GM12865 (cell line): ENCODE measurements at regions not wholly inside any gene's neighbourhood (a gene's known extent, or its start where the extent isn't known, plus 50 kb on each side); places are given as distances from the start of the nearest gene placed in this dataset.
"Not testable (repeated sequence)": the region's sequence is repeated elsewhere in the genome, so short reads cannot be mapped to it uniquely, and the experiment has no call there.

ENCODE experiments used
- DNase-seq: peaks from one replicate; pipeline ENCODE4 v3.0.0; 2010; ENCODE audit warnings: low read depth
- H3K4me3 ChIP-seq: 2 replicates; pipeline ENCODE4 v1.5.1; 2011; ENCODE audit warnings: mild to moderate bottlenecking, low read depth, low read length, control low read depth
- TF ChIP-seq, protein P1 (sequence below): IDR thresholded peaks from 2 replicates; pipeline ENCODE4 v1.5.1; 2011; ENCODE audit warnings: low read length, control low read depth, low read depth, inconsistent platforms; ENCODE audit not compliant: insufficient read depth; ENCODE audit errors: missing control alignments

DNA sequence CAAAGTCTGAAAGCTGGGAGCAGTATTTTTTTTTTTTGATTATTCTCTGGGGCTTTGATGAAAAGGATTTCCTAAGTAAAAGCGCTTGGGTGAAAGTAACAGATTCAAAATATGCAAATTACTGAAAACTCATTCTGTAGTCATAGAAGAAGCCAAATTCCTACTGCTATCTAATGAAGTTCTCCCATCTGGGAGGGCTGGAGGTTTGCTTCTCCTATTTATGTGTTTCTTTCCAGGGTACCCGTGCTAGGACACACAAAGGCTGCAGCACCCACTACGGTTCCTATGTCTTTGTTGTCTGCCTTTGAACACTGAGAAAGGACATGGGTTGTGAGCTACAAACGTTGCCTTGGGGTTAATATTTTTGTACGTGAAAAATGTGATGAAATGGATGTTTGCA, 324.7 kb upstream of the KAZN start:
- no peak for DNase-seq
- TF ChIP-seq, protein P1, sequence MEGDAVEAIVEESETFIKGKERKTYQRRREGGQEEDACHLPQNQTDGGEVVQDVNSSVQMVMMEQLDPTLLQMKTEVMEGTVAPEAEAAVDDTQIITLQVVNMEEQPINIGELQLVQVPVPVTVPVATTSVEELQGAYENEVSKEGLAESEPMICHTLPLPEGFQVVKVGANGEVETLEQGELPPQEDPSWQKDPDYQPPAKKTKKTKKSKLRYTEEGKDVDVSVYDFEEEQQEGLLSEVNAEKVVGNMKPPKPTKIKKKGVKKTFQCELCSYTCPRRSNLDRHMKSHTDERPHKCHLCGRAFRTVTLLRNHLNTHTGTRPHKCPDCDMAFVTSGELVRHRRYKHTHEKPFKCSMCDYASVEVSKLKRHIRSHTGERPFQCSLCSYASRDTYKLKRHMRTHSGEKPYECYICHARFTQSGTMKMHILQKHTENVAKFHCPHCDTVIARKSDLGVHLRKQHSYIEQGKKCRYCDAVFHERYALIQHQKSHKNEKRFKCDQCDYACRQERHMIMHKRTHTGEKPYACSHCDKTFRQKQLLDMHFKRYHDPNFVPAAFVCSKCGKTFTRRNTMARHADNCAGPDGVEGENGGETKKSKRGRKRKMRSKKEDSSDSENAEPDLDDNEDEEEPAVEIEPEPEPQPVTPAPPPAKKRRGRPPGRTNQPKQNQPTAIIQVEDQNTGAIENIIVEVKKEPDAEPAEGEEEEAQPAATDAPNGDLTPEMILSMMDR = no peak
- H3K4me3 ChIP-seq = no peak overlapping the region

DNA sequence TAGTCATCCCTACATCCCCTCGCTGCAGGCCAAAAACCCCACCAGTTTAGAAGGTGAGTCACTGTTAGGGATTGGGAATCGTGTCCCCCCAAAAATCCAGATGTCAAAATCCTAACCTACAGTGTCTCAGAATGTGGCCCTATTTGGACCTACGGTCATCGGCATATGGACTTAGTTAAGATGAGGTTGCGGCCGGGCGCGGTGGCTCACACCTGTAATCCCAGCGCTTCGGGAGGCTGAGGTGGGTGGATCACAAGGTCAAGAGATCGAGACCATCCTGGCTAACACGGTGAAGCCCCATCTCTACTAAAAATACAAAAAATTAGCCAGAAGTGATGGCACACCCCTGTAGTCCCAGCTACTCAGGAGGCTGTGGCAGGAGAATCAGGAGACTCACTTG, 318.6 kb upstream of the KAZN start:
- not testable (repeated sequence) for DNase-seq, H3K4me3 ChIP-seq

DNA sequence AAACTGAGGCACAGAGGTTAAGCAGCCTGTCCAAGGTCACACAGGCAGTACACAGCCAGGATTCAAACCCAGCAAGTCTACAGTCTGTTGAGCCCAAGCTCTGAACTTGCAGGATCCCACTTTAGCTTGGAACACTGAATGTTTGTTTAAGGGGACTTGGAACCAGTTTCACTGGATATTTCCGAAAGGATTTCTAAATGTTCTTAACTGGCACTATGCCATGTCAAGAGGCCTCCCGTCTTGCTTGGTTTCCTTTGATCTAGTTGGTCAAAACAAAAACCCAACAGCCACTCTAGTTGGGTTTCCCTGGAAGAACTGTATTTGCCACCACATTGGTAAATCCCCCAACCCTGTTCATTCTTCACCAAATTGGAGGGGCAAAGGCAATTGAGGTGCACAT, 317.6 kb upstream of the KAZN start:
- TF ChIP-seq, protein P1 = no peak
- no peak overlapping the region for H3K4me3 ChIP-seq
- no peak for DNase-seq

DNA sequence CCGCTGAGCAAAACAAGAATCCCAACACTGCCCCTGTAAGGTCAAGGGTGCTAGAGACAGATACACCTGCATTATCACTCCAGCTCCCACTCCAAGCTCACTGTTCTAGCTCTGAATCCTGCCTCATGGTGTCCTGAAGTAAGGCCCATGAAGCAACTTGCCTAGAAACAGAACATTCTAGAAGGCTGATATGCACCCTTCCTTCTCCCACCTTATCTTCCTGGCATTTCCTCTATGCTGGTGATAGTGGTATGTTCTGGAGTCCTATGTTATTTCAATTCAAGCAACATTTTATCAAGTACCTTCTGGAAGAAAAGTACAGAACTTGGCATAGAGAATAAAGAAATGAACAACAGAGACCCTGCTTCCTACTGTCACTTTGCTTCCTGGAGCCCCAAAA, 317.1 kb upstream of the KAZN start:
- TF ChIP-seq, protein P1 = no peak
- DNase-seq = no peak
- H3K4me3 ChIP-seq = no peak overlapping the region

DNA sequence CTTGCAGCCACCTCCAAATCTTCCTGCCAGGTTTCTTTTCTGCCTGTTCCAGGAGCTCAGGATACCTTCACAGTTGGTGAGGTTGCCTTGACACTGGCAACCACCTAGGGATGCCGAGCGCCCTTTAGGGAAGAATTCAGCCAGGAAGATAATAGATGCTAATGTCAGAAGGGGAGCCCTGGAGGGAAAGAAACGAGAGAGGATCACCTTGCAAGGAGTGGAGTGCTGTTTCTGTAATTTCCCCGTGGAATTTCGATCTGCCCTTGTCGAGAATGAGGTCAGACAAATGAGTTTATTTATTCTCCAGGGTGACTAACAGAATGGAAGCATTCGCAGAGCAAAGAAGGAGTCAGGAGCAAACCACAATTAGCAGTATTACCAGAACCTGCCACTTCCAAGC, 315.8 kb upstream of the KAZN start:
- no peak overlapping the region for H3K4me3 ChIP-seq
- DNase-seq = no peak
- TF ChIP-seq, protein P1 = no peak

DNA sequence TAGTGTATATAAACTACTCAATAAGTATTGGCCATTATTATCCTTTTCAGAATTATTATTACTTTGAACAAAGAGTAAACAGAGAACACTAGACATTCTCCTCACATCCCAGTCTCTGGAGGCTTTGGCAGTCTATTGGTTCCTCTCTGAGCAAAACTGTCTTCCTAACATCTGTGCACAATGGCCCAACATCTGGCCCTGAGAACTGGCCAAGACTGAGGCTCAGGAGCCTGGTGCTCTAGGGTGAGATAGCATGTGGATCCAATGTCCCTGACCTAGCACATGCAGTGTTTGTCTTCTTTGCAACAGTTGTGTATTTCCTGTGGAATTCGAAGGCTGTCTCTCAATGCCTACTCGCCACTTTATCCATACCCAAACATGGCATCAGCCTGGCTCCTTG, 313.2 kb upstream of the KAZN start:
- DNase-seq = no peak
- no peak overlapping the region for H3K4me3 ChIP-seq
- TF ChIP-seq, protein P1 = no peak

DNA sequence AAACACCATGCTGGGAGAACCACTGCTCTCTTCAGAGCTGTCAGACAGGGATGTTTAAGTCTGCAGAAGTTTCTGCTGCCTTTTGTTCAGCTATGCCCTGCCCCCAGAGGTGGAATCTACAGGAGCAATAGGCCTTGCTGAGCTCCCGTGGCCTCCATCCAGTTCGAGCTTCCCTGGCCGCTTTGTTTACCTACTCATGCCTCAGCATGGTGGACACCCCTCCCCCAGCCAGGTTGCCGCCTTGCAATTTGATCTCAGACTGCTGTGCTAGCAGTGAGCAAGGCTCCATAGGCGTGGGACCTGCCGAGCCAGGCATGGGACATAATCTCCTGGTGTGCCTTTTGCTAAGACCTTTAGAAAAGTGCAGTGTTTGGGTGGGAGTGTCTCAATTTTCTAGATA, 307.3 kb upstream of the KAZN start:
- not testable (repeated sequence) for DNase-seq, H3K4me3 ChIP-seq

DNA sequence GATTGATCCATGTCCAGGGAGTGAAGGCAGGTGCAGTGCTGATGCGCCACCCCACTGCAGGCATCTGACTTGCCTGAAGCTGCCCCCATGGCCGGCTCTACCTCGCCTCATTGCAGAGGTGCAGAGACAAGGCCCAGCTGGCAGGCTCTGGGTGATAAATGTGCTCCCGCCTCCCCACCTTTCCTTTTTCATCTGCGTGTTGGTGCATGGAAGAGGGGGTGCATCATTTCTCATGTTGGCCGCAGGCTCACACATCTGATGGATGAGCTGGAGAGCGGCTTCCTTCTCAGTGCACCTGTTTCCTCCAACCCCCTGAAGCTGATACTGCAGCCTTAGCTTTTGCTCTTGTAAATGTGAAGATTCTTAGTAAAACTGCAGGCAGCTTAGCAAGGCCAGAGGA, 306.0 kb upstream of the KAZN start:
- TF ChIP-seq, protein P1 = no peak
- no peak for DNase-seq
- no peak overlapping the region for H3K4me3 ChIP-seq
